Daoy (cell line): ENCODE measurements at regions not wholly inside any gene's neighbourhood (a gene's known extent, or its start where the extent isn't known, plus 50 kb on each side); places are given as distances from the start of the nearest gene placed in this dataset.

Source experiments
- DNase-seq: peaks from one replicate; pipeline ENCODE4 v3.0.0-alpha.2; 2015; ENCODE audit warnings: low read depth

DNA sequence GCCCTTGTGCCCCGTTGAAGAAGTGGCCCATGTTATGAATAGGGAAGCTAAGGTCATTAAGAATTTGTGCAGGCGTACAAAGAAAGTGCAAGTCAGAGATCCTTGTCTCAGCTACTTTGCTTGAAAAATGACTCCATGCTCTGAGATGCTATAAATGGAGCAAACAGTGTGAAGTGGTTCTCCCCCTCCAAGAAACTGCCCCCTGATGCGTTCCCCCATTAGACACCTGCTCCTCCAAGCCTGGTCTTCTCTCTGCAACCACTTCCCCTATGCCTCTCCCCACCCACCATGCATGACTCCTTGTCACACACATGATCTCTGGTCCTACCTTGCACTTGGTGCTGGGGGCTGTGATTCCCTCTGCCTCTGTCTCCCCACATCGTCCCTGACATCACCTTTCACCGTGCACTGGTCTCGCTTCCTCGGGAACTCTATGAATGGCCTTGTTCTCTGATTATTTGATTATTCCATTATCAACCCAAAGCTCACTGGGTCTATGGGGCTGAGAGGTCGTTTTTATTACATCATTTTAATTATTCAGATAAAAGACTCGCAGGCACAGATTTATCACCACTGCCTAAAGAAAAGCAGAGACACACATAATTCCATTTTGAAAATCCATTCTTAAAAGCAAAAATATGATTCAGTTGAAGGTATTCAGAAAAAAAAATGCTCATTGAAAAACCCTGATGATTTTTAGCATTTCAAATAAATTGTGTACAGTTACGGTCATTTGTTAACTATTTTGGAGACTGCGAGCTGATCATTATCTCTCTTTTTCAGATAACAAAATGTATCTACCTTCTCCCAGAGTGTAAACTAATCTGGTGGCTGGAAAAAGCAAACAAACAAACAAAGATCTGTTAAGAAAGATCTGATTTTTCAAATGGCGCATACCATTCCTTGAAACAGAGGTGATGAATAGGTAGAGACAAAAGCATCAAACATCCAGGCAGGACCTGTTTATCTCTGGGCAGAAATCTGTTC is 294.9 kb downstream of the SOX11 start:
- no peak for DNase-seq

GRCh38 chr2:5988120-5988519 is 295.9 kb downstream of the SOX11 start:
- DNase-seq, result no peak

DNA sequence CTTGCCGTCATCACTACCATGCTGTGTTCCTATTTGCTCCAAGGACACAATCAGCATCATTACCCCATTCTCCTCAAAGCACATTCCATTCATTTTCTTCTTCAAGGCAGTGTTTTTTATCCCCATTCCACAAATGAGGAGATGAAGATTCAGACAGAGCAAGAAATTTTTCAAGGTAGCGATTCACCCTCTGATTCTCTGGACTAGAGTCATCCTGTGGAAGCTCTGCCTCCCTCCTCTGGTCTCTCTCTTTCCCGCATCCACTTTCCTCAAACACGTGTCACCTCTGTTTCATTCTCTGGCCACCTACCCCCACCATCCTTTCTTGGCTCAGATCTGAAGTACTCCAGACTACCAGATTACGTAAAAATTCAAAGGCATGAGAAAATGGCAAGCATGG is 297.9 kb downstream of the SOX11 start:
- DNase-seq, result no peak

DNA sequence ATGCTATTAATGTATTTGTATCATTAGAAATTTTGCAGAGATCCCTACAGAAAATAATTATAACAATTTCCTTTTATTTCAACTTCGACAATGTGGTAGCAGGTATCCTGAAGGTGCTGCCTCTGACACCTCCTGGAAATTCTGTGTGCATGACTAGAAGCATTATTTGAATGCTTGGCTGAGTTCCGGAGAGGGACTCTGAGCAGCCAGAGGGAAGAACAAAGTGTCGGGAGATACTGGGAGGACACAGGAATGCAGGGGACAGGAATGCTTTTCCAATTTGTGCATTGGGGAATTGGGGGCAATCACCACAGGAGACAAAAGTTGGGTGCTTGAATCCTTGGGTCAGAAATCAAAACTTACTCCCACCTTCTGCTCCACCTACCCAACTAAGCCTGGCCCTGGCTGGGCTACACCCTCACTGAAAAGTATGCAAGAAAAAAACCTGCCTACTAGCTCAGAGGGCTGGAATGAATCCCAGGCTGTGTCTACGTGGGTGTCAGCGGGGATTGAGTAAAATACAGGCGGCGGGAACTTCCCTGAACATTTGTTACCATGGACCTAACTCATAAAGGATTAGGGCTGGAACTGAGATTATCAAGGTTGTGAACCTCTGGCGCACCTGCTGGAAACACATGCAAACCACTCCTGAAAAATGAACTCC is 299.3 kb downstream of the SOX11 start:
- DNase-seq, result no peak

- DNase-seq, result no peak
These were observed 303.6 kb downstream of the SOX11 start for GRCh38 chr2:5995832-5996231.

DNA sequence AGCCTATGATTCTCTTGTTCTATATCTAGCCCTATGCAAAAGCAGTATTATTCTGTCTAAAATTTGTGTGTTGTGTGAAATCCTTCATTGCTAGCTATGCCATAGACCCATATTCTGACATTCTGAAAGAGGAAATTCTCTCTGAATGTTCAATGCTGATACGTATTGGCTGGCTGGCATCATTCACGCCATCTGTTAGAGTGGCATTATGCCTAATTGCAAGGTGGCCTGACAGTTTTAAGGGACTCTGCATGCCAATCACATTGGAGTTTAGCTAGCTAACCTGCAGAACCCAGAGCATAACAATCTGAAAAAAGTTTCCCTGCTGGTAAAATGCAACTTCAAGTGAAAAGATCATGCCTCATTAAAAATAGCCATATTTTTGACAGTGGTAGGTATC is 316.0 kb downstream of the SOX11 start:
- no peak for DNase-seq

DNA sequence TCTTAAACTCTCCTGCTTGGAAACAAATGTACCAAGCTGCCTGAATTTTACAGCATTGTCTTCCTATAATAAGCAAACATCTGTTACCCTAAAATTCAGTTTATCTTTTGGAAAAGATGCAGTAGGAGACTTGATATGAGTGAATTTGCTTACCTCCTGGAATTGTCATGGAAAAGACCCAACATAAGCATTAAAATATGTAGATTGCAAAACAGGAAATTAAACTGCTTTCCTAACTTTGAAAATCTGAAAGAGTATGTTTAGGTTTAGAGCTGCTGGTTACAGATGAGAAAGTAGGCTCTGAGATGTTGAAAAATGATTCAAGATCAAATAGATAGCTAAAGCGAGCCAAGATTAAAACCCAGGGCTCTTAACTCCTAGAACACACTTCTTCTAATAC is 316.5 kb downstream of the SOX11 start:
- no peak for DNase-seq

GRCh38 chr2:6010163-6010562 is 318.0 kb downstream of the SOX11 start:
- no peak for DNase-seq

DNA sequence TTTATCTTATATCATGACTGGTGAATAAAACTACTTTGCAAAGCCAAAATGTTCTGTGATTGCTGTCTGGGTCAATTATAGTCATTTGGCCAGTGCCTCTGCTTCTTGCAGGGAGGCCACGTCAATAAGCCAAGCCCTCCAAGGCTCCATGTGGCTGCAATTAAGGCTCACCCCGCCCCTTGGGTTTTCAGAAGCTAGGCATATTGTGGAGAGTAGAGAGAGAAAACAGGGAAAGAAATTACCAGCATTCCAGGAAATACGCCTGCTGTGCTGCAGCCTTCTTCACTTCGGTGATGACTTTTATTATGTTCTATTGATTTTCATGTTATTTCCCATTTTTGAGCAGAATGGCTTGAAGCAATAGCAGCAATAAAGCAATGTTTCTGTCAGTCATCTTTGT is 319.7 kb downstream of the SOX11 start:
- DNase-seq, result no peak

DNA sequence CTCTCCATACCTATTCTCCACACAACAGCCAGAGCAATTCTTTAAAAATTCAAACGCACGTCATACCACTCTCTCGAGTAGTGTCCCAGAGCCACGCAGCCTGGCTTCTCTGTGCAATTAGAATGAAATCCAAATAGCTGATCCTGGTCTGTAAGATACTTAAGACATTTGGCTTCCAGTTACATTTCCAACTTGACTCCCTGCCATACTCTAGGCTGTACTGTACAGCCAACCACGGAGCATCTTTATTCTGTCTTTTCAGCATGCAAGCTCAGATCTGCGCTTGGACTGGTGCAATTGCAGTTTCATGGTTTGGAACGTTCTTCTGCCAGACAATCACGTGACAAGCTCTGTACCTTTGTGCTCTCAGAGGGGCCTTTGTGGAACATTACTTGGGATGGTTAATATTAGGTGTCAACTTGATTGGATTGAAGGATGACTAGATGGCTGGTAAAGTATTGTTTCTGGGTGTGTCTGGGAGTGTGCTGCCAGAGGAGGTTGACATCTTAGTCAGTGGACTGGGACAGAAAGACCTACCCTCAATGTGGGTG is 325.6 kb downstream of the SOX11 start:
- DNase-seq, result no peak

DNA sequence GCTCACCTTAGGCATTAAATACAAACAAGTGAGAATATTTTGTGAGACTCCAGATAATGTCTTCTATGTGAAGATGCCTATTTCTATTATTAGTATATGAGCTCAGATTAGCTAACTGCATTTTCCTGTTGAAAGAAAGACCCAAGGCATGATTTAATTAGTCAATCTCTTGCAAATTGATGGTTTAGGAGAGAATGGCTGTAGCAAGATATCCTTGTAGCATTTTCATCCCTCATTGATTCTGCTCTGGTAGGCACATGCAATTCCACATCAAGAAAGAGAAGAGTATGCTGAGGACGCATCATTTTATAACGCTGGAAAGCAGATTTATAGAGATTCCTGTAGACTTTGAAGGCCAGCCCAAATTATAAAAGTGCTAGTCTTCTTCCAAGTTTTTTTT is 332.0 kb downstream of the SOX11 start:
- no peak for DNase-seq

GRCh38 chr2:6024784-6025183 is 332.6 kb downstream of the SOX11 start:
- DNase-seq, result no peak

DNA sequence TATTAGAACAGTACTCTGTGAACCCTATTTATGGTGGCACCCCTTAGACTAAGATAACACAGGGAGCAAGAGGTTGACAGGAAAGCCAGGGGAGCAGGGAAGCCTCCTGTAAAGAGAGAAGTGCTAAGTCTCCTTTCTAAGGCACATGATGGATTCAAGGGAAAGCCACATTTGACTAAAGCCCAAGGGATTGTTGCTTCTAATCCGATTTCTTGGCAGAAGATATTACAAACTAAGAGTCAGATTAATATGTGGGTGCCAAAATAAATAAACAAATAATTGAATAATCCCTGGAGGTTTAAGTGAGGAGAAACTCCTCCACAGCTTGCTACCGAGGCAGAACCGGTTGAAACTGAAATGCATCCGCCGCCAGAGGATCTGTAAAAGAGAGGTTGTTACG is 333.2 kb downstream of the SOX11 start:
- DNase-seq, result no peak

DNA sequence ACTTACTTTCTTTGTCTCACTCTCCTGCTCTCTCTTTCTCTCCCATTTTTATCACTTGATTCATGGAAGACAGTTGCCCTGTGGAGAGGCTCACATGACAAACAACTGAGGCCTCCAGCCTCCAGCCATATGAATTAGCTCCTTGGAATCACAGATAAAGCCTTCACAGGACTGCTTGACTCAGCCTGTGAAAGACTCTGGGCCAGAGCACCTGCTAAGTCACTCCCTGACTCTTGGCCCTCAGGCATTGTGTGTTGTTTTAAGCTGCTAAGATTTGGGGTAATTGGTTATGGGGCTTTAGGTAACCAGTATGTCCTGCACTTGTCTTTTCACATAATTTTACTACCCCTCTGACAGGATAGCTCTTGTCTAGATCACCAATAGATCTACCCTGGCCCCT is 334.9 kb downstream of the SOX11 start:
- DNase-seq, result no peak

DNA sequence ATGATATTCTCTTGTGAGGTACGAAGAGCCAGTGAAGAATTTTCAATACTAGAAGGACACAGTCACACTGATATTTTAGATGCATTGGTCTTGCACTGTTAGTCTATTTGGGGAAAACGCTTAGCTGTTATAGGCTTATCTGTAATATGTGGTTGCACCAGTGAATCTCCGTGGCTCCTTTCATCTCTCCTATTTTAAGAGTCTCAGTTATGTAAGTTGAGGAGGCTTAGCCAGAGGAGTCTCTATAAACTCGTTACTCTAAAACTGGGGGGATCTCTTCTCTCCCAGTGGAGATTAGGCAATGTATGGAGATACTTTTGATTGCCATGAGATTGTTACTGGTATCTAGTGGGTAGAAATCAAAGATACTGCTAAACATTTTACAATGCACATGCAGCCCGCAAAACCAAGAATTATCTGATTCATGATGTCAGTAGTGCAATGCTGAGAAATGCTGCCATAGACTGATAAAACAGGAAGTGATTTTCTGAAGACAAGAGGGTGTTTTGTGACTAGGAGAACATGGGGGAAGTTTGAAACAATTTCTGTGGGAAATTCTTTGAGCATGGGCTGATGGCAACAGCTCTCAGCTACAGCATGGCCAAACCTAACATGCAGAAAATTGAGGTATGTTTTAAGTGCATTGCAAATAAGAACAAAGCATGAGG is 339.1 kb downstream of the SOX11 start:
- DNase-seq, result no peak

DNA sequence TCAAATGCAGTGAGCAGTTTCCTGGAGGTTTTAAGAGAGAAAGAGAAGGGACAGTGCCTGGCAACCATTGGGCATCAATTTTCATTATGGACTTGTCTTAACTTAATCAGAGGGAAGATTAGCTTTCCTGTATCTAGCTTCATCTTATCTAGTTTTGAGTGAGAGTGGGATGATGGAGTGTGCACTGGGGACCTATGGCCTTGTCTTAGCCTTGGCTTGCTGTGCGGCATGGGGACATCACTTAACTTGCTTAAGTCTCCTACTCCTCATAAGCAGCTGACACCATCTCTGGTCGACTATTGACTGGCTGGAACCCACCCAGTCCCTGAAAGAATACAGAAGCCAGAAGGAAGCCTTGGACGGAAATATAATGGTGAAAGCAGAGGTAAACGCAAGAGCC is 344.0 kb downstream of the SOX11 start:
- no peak for DNase-seq

GRCh38 chr2:6043238-6043637 is 351.1 kb downstream of the SOX11 start:
- no peak for DNase-seq

DNA sequence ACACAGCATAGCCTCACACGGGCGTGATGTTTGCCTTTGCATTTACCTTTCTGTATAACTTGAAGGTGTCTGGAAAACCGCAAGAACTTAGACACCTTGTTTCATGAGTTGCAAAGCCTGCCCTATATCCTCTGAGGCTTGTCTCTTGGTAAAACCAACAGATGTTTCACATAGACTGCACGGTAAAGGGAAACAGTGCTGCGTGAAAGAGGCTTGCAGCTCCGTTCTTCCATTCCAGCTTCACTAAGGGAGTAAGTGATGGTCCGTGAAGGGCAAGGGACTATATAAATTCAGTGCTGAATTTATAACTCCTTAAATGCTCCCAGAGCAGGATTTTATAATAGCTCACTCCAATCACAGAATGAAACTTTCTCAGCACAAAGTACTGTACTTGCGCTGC is 360.5 kb downstream of the SOX11 start:
- DNase-seq, result no peak

DNA sequence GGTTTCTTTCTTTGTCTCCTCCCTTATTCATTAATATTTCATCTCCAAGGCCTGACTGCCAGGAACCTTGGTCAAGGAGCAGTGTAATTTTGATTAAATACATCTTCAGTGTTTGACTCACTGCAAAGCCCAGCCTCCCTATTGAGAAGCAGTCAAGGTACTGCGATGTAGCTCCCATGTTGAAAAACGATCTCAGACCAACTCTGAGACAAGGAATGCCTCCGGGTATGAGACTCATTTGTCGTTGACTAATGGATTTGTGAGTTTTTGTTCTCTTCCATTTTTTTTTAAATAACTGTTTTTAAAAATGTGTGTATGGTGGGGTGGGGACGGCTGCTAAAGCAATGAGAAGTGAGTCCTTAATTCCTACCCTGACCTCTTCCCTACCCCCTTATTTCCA is 361.6 kb downstream of the SOX11 start:
- no peak for DNase-seq

DNA sequence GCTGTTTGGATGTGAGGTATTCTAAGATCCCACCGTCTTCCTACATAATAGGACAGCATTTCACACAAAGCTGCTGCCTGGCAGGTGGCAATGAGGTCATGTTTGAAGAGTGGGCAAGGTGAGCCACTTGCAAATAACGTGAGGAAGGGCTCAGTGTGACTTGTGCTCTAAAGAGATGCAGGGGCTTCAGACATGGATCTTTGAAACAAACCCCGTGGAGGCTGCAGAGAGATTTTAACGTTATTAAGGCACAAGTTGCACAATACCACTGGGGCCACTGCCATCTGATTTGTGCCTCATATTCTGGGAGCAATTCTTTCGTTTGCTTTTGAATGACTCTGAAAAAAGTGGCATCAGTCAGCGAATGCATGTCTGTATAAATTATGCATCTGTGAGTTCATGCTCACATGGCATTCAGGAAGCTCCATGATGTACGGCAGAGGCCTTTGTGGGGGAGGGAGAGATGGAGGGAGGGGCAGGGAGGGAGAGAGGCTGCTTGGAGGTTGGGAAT is 362.0 kb downstream of the SOX11 start:
- DNase-seq, result no peak

DNA sequence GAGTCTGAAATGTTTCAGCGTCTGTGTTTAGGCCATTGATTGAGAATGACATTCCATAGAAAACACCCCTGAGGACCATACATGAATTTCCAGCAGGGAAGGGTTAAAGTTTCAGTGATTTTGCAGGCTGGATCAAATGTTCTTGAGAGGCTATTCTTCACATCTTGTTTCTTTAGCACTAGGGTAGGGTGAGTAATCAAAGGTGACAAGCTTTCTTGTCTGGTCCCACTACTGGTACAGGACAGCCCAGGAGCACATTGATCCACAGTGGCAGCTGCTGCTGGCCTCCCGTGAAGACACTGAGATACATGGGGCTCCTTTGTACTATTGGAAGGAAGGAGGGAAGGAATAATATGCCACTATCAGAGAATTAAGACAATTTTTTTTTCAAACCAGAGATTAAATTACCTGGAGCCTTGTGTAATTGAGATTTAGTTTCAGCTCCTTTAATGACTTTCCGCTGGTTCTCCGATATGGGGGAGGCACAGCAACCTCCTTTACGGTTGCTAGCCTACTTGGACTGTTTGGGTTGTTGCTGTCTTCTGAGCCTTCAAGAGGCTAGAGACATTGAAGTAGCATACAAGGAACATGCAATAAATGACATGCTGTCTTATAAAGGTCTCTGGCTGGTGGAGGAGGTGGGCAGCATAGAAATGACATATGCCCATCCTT is 368.9 kb downstream of the SOX11 start:
- DNase-seq, result no peak

DNA sequence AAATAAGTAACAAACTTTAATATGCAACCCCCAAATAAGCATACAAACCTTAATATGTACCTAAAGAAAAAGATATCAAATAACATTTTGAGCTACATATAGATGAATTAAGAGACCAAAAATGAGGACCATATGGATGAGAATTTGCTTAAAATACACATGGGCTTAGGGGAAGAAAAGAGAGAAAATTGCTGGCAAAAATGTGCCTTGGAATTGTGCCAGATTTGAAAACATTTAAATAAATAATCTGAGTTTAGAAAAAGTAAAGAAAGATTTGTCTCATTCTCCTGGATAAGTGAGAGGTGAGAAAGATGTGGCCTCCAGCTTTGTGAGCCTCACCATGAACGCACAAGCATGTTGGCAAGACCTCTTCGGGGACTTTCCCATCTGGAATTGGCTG is 372.6 kb downstream of the SOX11 start:
- no peak for DNase-seq
